Heart left ventricle (tissue), 13 donors: ENCODE measurements at regions not wholly inside any gene's neighbourhood (a gene's known extent, or its start where the extent isn't known, plus 50 kb on each side); places are given as distances from the start of the nearest gene placed in this dataset.

ENCODE experiments used
- POLR2A ChIP-seq, 2 donors: fragments of 450-650 bp; IDR thresholded peaks; one replicate each; pipeline ENCODE4 v1.6.1; 2017; ENCODE audit warnings: antibody characterized with exemption in 2 of 2, mild to moderate bottlenecking in 2 of 2, moderate library complexity in 2 of 2
- TF ChIP-seq, protein P1 (sequence below), 12 donors: fragments of 200-600 bp; sonication (generic) in 4 of 12; IDR thresholded peaks; one replicate each; pipeline versions ENCODE4 v1.5.0 to v1.8.0; 2018 to 2022; ENCODE audit warnings: antibody characterized with exemption in 12 of 12, mild to moderate bottlenecking in 5 of 12
- donor health status: ischemic (EF 13 %, LVEDD 7.1; RV severe dilation, severe dysfunction).
- donor health status: DM: no; HTN: yes; CAD: no.
- donor health status: DM: no; HTN: no; CAD: no.
- donor health status: ischemic (EF 25% LVEDD 6.9; RV normal size, moderate dysfunction).
- donor health status: ischemic (EF 25% LVEDD 5.7; RV mildly dilated, moderate dysfunction).
- donor health status: ischemic (EF 35%, LVEDD 5.7; RV mildly dilated, moderate dysfunction).
- donor health status: nonischemic (EF 11% LVEDD 7.7; RV severe dilation, severe dysfunction).
- donor health status: DM: yes; HTN: yes; CAD: no.
- donor health status: PGD.
- donor health status: ischemic (EF 29% LVEDD 5.4; RV normal size, mild dysfunction).
- donor health status: nonischemic (EF 23%, LVEDD 6.1; RV moderate dilation, normal function).

DNA sequence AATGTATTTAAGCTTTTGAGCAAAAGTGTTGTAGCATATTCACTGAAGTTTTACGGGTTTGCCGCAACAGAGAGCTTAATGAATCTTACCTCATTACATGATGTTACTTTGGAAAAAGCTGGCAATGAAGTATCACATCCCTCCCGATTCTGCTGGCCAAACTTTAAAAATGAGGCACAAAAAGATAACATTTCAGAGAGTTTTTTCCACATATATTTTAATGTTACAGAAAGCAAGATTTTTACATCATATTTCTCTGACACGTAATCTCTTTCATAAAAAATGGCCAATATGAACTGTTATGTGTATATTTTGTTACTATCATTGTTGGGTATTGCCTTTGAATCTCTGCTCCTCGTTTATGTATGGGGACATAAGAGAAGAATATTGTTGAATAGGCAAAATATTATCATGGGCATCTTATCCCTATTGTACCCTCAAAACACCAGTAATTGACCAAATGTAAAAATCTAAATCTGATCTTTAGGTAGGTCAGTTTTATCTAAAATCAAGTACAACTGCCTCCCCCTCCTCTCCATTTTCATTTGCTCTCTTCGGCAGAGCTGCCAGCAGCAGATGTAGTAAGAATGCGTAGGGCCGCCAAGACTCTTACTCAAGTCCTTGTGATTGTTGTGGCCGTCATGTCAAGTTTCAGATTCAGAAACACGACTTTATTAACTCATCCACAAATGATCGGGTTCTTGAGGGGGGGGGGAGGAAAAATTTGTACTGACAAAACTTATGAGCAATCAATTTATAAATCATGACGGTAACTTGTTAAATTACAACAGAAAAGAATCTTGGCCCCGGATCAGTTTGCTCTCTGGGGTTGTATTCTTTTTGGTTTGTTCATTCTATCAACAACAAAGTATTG lies 106.7 kb upstream of the THRB start:
- TF ChIP-seq, protein P1, sequence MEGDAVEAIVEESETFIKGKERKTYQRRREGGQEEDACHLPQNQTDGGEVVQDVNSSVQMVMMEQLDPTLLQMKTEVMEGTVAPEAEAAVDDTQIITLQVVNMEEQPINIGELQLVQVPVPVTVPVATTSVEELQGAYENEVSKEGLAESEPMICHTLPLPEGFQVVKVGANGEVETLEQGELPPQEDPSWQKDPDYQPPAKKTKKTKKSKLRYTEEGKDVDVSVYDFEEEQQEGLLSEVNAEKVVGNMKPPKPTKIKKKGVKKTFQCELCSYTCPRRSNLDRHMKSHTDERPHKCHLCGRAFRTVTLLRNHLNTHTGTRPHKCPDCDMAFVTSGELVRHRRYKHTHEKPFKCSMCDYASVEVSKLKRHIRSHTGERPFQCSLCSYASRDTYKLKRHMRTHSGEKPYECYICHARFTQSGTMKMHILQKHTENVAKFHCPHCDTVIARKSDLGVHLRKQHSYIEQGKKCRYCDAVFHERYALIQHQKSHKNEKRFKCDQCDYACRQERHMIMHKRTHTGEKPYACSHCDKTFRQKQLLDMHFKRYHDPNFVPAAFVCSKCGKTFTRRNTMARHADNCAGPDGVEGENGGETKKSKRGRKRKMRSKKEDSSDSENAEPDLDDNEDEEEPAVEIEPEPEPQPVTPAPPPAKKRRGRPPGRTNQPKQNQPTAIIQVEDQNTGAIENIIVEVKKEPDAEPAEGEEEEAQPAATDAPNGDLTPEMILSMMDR (IDR thresholded peaks at IDR 0.05): no peak
- no peak for TF ChIP-seq POLR2A (IDR thresholded peaks at IDR 0.05)
